ENCODE measurements at regions not wholly inside any gene's neighbourhood (a gene's known extent, or its start where the extent isn't known, plus 50 kb on each side); places are given as distances from the start of the nearest gene placed in this dataset.
A peak's percentile ranks its signal among the peaks of the same experiment; 100 is the strongest.

DNA sequence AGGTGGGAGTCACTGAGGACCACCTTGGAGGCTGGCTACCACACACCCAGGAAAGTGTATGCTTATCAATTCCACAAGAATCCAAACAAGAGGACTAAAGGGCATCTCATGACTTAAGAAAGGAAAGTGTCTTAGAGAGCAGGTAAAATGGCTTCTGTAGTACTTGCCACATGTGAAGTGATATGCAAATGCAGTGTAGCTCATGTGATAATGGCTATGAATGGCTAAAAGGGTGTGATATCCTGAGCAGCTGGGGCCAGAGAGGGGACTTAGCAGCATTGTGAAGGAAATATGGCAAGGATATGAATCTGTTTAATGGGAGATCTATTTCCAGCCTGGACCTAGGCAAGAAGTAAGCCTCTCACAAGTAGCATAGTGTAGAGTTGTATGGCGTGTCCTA, 90.5 kb downstream of the BUB3 start:
- DNase-seq (no peak), ATAC-seq (ENCODE audit: insufficient read depth, low read depth) (no peak)
- TF ChIP-seq EZH2 (IDR thresholded peaks at IDR 0.05; ENCODE audit: borderline replicate concordance, low read depth, low read length, severe bottlenecking): no peak
- TF ChIP-seq, protein P1, sequence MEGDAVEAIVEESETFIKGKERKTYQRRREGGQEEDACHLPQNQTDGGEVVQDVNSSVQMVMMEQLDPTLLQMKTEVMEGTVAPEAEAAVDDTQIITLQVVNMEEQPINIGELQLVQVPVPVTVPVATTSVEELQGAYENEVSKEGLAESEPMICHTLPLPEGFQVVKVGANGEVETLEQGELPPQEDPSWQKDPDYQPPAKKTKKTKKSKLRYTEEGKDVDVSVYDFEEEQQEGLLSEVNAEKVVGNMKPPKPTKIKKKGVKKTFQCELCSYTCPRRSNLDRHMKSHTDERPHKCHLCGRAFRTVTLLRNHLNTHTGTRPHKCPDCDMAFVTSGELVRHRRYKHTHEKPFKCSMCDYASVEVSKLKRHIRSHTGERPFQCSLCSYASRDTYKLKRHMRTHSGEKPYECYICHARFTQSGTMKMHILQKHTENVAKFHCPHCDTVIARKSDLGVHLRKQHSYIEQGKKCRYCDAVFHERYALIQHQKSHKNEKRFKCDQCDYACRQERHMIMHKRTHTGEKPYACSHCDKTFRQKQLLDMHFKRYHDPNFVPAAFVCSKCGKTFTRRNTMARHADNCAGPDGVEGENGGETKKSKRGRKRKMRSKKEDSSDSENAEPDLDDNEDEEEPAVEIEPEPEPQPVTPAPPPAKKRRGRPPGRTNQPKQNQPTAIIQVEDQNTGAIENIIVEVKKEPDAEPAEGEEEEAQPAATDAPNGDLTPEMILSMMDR (IDR thresholded peaks at IDR 0.05; ENCODE audit: borderline replicate concordance, extremely low read depth, low read length, poor library complexity, severe bottlenecking): no peak
- H3K36me3 ChIP-seq (ENCODE audit: insufficient read depth, low read length): no peaks in the 10 kb centered on the region
- no peaks in the 10 kb centered on the region for H3K27me3 ChIP-seq (ENCODE audit: insufficient read depth, low read length, poor library complexity)
- peaks cover 26% of the 10 kb centered on the region for H3K4me1 ChIP-seq (ENCODE audit: insufficient read depth, low read length)
- no peak overlapping the region for H3K4me2 ChIP-seq (ENCODE audit: insufficient read depth, low read length)
- no peaks in the 10 kb centered on the region for H3K9me3 ChIP-seq (ENCODE audit: insufficient read depth, low read length, severe bottlenecking)
- H3K79me2 ChIP-seq (ENCODE audit: insufficient read depth, low read length): no peaks in the 10 kb centered on the region
- H3K9ac ChIP-seq (ENCODE audit: low read depth, low read length): no peak overlapping the region
- H3K4me3 ChIP-seq (ENCODE audit: low read depth in 1 of 2, low read length in 2 of 2): no peak overlapping the region
- H4K20me1 ChIP-seq (ENCODE audit: insufficient read depth, low read length): no peaks in the 10 kb centered on the region
- no peak overlapping the region for H2AFZ ChIP-seq (ENCODE audit: low read depth, low read length)
- H3K27ac ChIP-seq (ENCODE audit: low read length): no peak overlapping the region

DNA sequence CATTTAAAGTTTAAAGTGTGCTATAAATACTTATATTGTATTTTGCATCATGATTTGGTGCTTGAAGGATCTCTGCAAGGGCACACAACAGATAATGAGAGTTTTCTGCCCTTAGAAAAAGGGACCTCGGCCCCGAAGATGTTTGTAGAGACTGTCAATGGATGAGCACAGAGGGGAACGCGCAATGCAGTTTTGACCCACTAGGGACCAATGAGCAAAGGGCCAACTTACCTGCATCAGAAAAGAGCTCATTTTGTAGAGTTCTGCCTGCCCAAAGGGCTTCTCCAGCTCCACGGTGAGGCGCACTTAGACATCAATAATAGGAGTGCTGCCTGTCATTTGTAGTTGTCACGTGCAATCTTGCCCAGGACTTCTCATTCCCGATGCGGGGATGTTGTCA, 91.1 kb downstream of the BUB3 start:
- no peaks in the 10 kb centered on the region for H3K9me3 ChIP-seq (ENCODE audit: insufficient read depth, low read length, severe bottlenecking)
- ATAC-seq (ENCODE audit: insufficient read depth, low read depth) (no peak), DNase-seq (no peak)
- no peak overlapping the region for H3K9ac ChIP-seq (ENCODE audit: low read depth, low read length)
- H3K27me3 ChIP-seq (ENCODE audit: insufficient read depth, low read length, poor library complexity): no peaks in the 10 kb centered on the region
- no peak overlapping the region for H3K27ac ChIP-seq (ENCODE audit: low read length)
- no peak overlapping the region for H2AFZ ChIP-seq (ENCODE audit: low read depth, low read length)
- no peak overlapping the region for H3K4me2 ChIP-seq (ENCODE audit: insufficient read depth, low read length)
- no peaks in the 10 kb centered on the region for H4K20me1 ChIP-seq (ENCODE audit: insufficient read depth, low read length)
- no peaks in the 10 kb centered on the region for H3K79me2 ChIP-seq (ENCODE audit: insufficient read depth, low read length)
- no peaks in the 10 kb centered on the region for H3K36me3 ChIP-seq (ENCODE audit: insufficient read depth, low read length)
- H3K4me1 ChIP-seq (ENCODE audit: insufficient read depth, low read length): peaks cover 26% of the 10 kb centered on the region
- H3K4me3 ChIP-seq (ENCODE audit: low read depth in 1 of 2, low read length in 2 of 2): no peak overlapping the region
- TF ChIP-seq, protein P1 (IDR thresholded peaks at IDR 0.05; ENCODE audit: borderline replicate concordance, extremely low read depth, low read length, poor library complexity, severe bottlenecking): peak; percentile 22
- no peak for TF ChIP-seq EZH2 (IDR thresholded peaks at IDR 0.05; ENCODE audit: borderline replicate concordance, low read depth, low read length, severe bottlenecking)

DNA sequence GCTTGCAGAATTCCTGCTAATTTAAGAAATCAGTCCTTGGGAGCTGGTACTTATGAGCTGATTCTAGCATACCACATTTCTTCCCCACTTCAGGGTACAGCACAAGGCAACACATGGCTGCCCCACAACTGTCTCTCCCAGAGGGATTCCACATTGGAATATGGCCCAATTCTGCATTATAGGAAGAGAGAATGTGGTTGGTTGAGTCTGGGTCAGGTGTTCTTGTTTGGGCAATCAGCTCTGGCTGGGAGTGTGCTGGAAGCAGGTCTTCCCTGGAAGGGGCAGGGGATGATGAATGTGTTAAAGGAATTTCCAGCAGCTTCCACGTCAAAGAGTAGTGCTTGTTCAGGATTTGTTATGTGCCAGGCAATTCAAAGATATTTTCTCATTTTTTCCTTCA, 95.7 kb downstream of the BUB3 start:
- Histone ChIP-seq H3K27ac (ENCODE audit: low read length) (no peak overlapping the region), H4K20me1 (ENCODE audit: insufficient read depth, low read length) (no peaks in the 10 kb centered on the region), H3K9me3 (ENCODE audit: insufficient read depth, low read length, severe bottlenecking) (no peaks in the 10 kb centered on the region), H3K79me2 (ENCODE audit: insufficient read depth, low read length) (no peaks in the 10 kb centered on the region), H3K36me3 (ENCODE audit: insufficient read depth, low read length) (no peaks in the 10 kb centered on the region), H3K27me3 (ENCODE audit: insufficient read depth, low read length, poor library complexity) (no peaks in the 10 kb centered on the region), H3K4me3 (ENCODE audit: low read depth in 1 of 2, low read length in 2 of 2) (no peak overlapping the region), H3K4me2 (ENCODE audit: insufficient read depth, low read length) (no peak overlapping the region), H3K4me1 (ENCODE audit: insufficient read depth, low read length) (no peaks in the 10 kb centered on the region), H3K9ac (ENCODE audit: low read depth, low read length) (no peak overlapping the region), H2AFZ (ENCODE audit: low read depth, low read length) (no peak overlapping the region)
- no peak for ATAC-seq (ENCODE audit: insufficient read depth, low read depth)
- DNase-seq: no peak
- no peak for TF ChIP-seq EZH2 (IDR thresholded peaks at IDR 0.05; ENCODE audit: borderline replicate concordance, low read depth, low read length, severe bottlenecking)
- TF ChIP-seq, protein P1 (IDR thresholded peaks at IDR 0.05; ENCODE audit: borderline replicate concordance, extremely low read depth, low read length, poor library complexity, severe bottlenecking): no peak

DNA sequence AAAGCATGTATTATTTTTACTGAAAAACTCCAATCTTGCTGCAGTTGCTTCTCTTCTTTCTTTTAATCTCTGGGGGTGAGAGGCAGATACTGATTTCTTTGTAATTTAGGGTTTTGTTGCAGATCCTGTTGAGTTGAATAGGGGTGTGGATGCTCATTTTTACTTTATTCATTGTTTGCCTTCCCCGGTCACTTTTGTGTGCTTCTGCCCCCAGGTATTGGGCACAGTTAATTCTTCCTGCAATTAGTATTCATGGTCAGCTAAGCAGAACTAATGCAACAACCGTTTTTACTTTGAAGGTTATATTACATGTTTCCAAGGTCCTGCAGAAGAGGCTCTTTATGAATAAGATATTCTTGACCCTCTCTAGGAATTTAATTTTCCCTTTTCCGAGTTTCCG, 96.4 kb downstream of the BUB3 start:
- Histone ChIP-seq H3K4me3 (ENCODE audit: low read depth in 1 of 2, low read length in 2 of 2) (no peak overlapping the region), H3K27ac (ENCODE audit: low read length) (no peak overlapping the region), H3K9me3 (ENCODE audit: insufficient read depth, low read length, severe bottlenecking) (peaks cover 5% of the 10 kb centered on the region), H3K79me2 (ENCODE audit: insufficient read depth, low read length) (no peaks in the 10 kb centered on the region), H3K4me1 (ENCODE audit: insufficient read depth, low read length) (no peaks in the 10 kb centered on the region), H4K20me1 (ENCODE audit: insufficient read depth, low read length) (no peaks in the 10 kb centered on the region), H3K9ac (ENCODE audit: low read depth, low read length) (no peak overlapping the region), H3K36me3 (ENCODE audit: insufficient read depth, low read length) (no peaks in the 10 kb centered on the region), H3K27me3 (ENCODE audit: insufficient read depth, low read length, poor library complexity) (no peaks in the 10 kb centered on the region), H2AFZ (ENCODE audit: low read depth, low read length) (no peak overlapping the region), H3K4me2 (ENCODE audit: insufficient read depth, low read length) (no peak overlapping the region)
- DNase-seq (no peak), ATAC-seq (ENCODE audit: insufficient read depth, low read depth) (no peak)
- no peak for TF ChIP-seq EZH2 (IDR thresholded peaks at IDR 0.05; ENCODE audit: borderline replicate concordance, low read depth, low read length, severe bottlenecking)
- TF ChIP-seq, protein P1 (IDR thresholded peaks at IDR 0.05; ENCODE audit: borderline replicate concordance, extremely low read depth, low read length, poor library complexity, severe bottlenecking): no peak

All from DND-41 (cell line).